ENCODE measurements at regions not wholly inside any gene's neighbourhood (a gene's known extent, or its start where the extent isn't known, plus 50 kb on each side); places are given as distances from the start of the nearest gene placed in this dataset.

DNA sequence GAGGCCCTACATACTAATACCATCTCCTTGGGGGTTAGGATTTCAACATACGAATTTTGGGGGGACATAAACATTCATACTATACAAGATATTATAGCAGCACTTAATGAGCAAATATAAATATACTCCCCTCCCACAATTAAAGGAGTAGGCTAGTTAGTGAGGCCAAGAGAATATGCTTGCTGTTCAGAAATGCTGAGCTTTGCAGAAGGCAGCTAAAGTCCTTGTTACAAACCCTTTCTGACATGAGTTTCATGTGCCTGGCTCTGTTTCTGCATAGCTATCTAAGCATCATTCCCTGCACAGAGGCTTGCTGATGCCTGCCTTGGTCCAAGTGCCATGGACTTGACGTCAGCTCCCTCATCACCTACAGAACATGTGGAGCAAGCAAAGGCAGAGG is 73.5 kb downstream of the GP2 start:
- H3K4me1 Mint-ChIP-seq (ENCODE audit: low read depth, unreplicated experiment), result no peaks in the 10 kb centered on the region
- Histone ChIP-seq H3K4me1 (no peaks in the 10 kb centered on the region), H3K9me3 (no peaks in the 10 kb centered on the region), H3K27me3 (replicated peaks; ENCODE audit: control insufficient read depth, insufficient read depth, low read length) (no peaks in the 10 kb centered on the region), H3K36me3 (ENCODE audit: control insufficient read depth, insufficient read depth, low read length) (no peaks in the 10 kb centered on the region), H3K4me3 (ENCODE audit: low read depth, low read length) (no peak overlapping the region)
- H3K27me3 Mint-ChIP-seq (ENCODE audit: insufficient read depth, unreplicated experiment), result peaks cover 3% of the 10 kb centered on the region
- intact Hi-C loops (cut with micrococcal nuclease; ENCODE audit: unreplicated experiment), result no loop called here
- POLR2A ChIA-PET, result no interaction called here
- CTCF ChIA-PET, result no interaction called here
- H3K36me3 Mint-ChIP-seq (ENCODE audit: insufficient read depth, unreplicated experiment), result no peaks in the 10 kb centered on the region
- H3K27ac Mint-ChIP-seq (ENCODE audit: unreplicated experiment), result no peak overlapping the region
- DNase-seq, result no peak
- no peak overlapping the region for H3K4me3 Mint-ChIP-seq (ENCODE audit: unreplicated experiment)
- TF ChIP-seq CTCF (IDR thresholded peaks at IDR 0.05; ENCODE audit: insufficient read depth in 1 of 2, low read depth in 1 of 2, low read length in 1 of 2, severe bottlenecking in 1 of 2, unreplicated experiment in 1 of 2), result no peak
- BruUV-seq (replicated peaks), result no TSS peak
- no peaks in the 10 kb centered on the region for H3K9me3 Mint-ChIP-seq (ENCODE audit: unreplicated experiment)

GRCh38 chr16:20249211-20249610 is 78.1 kb downstream of the GP2 start:
- no TSS peak for BruUV-seq (replicated peaks)
- Mint-ChIP-seq H3K27ac (ENCODE audit: unreplicated experiment) (no peak overlapping the region), H3K27me3 (ENCODE audit: insufficient read depth, unreplicated experiment) (peaks cover 11% of the 10 kb centered on the region), H3K36me3 (ENCODE audit: insufficient read depth, unreplicated experiment) (no peaks in the 10 kb centered on the region), H3K4me1 (ENCODE audit: low read depth, unreplicated experiment) (no peaks in the 10 kb centered on the region), H3K9me3 (ENCODE audit: unreplicated experiment) (no peaks in the 10 kb centered on the region), H3K4me3 (ENCODE audit: unreplicated experiment) (no peak overlapping the region)
- POLR2A ChIA-PET, result no interaction called here
- no peak for DNase-seq
- no peaks in the 10 kb centered on the region for H3K9me3 ChIP-seq
- H3K27me3 ChIP-seq (replicated peaks; ENCODE audit: control insufficient read depth, insufficient read depth, low read length), result no peaks in the 10 kb centered on the region
- intact Hi-C loops (cut with micrococcal nuclease; ENCODE audit: unreplicated experiment), result no loop called here
- H3K36me3 ChIP-seq (ENCODE audit: control insufficient read depth, insufficient read depth, low read length), result no peaks in the 10 kb centered on the region
- H3K4me3 ChIP-seq (ENCODE audit: low read depth, low read length), result no peak overlapping the region
- no peaks in the 10 kb centered on the region for H3K4me1 ChIP-seq
- CTCF ChIA-PET, result no interaction called here
- no peak for TF ChIP-seq CTCF (IDR thresholded peaks at IDR 0.05; ENCODE audit: insufficient read depth in 1 of 2, low read depth in 1 of 2, low read length in 1 of 2, severe bottlenecking in 1 of 2, unreplicated experiment in 1 of 2)

GRCh38 chr16:20247076-20247475 is 80.2 kb downstream of the GP2 start:
- no peaks in the 10 kb centered on the region for H3K4me1 Mint-ChIP-seq (ENCODE audit: low read depth, unreplicated experiment)
- CTCF ChIA-PET, result no interaction called here

More at GRCh38 chr16:20247076-20247475, 80.2 kb downstream of the GP2 start:
- DNase-seq, result no peak
- Histone ChIP-seq H3K4me3 (ENCODE audit: low read depth, low read length) (no peak overlapping the region), H3K4me1 (no peaks in the 10 kb centered on the region), H3K27me3 (replicated peaks; ENCODE audit: control insufficient read depth, insufficient read depth, low read length) (no peaks in the 10 kb centered on the region), H3K9me3 (no peaks in the 10 kb centered on the region), H3K36me3 (ENCODE audit: control insufficient read depth, insufficient read depth, low read length) (no peaks in the 10 kb centered on the region)
- POLR2A ChIA-PET, result no interaction called here
- no peak for TF ChIP-seq CTCF (IDR thresholded peaks at IDR 0.05; ENCODE audit: insufficient read depth in 1 of 2, low read depth in 1 of 2, low read length in 1 of 2, severe bottlenecking in 1 of 2, unreplicated experiment in 1 of 2)
- peaks cover 11% of the 10 kb centered on the region for H3K27me3 Mint-ChIP-seq (ENCODE audit: insufficient read depth, unreplicated experiment)
- intact Hi-C loops (cut with micrococcal nuclease; ENCODE audit: unreplicated experiment), result no loop called here
- no TSS peak for BruUV-seq (replicated peaks)
- H3K9me3 Mint-ChIP-seq (ENCODE audit: unreplicated experiment), result no peaks in the 10 kb centered on the region
- H3K27ac Mint-ChIP-seq (ENCODE audit: unreplicated experiment), result no peak overlapping the region
- no peak overlapping the region for H3K4me3 Mint-ChIP-seq (ENCODE audit: unreplicated experiment)
- no peaks in the 10 kb centered on the region for H3K36me3 Mint-ChIP-seq (ENCODE audit: insufficient read depth, unreplicated experiment)

Measured in Caco-2 (cell line).